ENCODE measurements at regions not wholly inside any gene's neighbourhood (a gene's known extent, or its start where the extent isn't known, plus 50 kb on each side); places are given as distances from the start of the nearest gene placed in this dataset.

GRCh38 chr4:4808086-4808485 lies 51.4 kb upstream of the MSX1 start:
- in situ Hi-C loops (cut with HindIII; ENCODE audit: low sequenced_read_pairs): no loop called here
- no peak overlapping the region for H3K4me3 ChIP-seq (ENCODE audit: low read depth, low read length)
- no peak for DNase-seq (ENCODE audit: low read depth, low spot score)
- no peak for TF ChIP-seq CTCF (IDR thresholded peaks at IDR 0.05; ENCODE audit: low read depth, low read length)

DNA sequence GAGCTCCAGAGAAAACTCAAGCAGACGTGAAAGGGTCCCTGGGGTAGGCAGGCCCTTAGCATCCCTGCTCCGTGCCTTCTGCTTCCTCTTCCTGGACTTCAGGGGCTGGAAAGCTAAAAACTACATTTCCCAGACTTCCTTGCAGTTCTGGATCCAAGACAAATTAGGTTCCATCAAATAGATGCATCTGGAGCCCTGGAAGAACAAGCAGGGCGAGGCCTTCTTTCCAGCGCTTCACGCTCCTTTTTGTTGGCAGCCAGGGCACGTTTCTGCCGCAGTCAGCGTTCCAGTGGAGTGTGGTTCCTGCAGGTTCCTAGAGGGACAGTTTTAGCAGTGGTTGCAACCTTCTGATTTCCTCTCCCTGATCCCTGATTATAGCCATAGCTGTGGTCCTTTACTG lies 53.6 kb upstream of the MSX1 start:
- TF ChIP-seq CTCF (IDR thresholded peaks at IDR 0.05; ENCODE audit: low read depth, low read length): no peak
- no peak for DNase-seq (ENCODE audit: low read depth, low spot score)
- in situ Hi-C loops (cut with HindIII; ENCODE audit: low sequenced_read_pairs): no loop called here
- no peak overlapping the region for H3K4me3 ChIP-seq (ENCODE audit: low read depth, low read length)

- no peak overlapping the region for H3K4me3 ChIP-seq (ENCODE audit: low read depth, low read length)
- TF ChIP-seq CTCF (IDR thresholded peaks at IDR 0.05; ENCODE audit: low read depth, low read length): no peak
- no peak for DNase-seq (ENCODE audit: low read depth, low spot score)
- in situ Hi-C loops (cut with HindIII; ENCODE audit: low sequenced_read_pairs): no loop called here
Measured at GRCh38 chr4:4803912-4804296, 55.6 kb upstream of the MSX1 start.

GRCh38 chr4:4803216-4803911 lies 56.1 kb upstream of the MSX1 start:
- H3K4me3 ChIP-seq (ENCODE audit: low read depth, low read length): no peak overlapping the region
- TF ChIP-seq CTCF (IDR thresholded peaks at IDR 0.05; ENCODE audit: low read depth, low read length): no peak
- in situ Hi-C loops (cut with HindIII; ENCODE audit: low sequenced_read_pairs): no loop called here
- DNase-seq (ENCODE audit: low read depth, low spot score): no peak

GRCh38 chr4:4800646-4801408 lies 58.6 kb upstream of the MSX1 start:
- no peak overlapping the region for H3K4me3 ChIP-seq (ENCODE audit: low read depth, low read length)
- no peak for TF ChIP-seq CTCF (IDR thresholded peaks at IDR 0.05; ENCODE audit: low read depth, low read length)
- in situ Hi-C loops (cut with HindIII; ENCODE audit: low sequenced_read_pairs): no loop called here
- peak; percentile 47 for DNase-seq (ENCODE audit: low read depth, low spot score)

- no peak for DNase-seq (ENCODE audit: low read depth, low spot score)
- TF ChIP-seq CTCF (IDR thresholded peaks at IDR 0.05; ENCODE audit: low read depth, low read length): no peak
- in situ Hi-C loops (cut with HindIII; ENCODE audit: low sequenced_read_pairs): no loop called here
Measured at GRCh38 chr4:4794421-4794820, 65.0 kb upstream of the MSX1 start.

More at GRCh38 chr4:4794421-4794820, 65.0 kb upstream of the MSX1 start:
- H3K4me3 ChIP-seq (ENCODE audit: low read depth, low read length): no peak overlapping the region

Measured in astrocyte of the spinal cord (primary cell).